H1 (cell line): ENCODE measurements at regions not wholly inside any gene's neighbourhood (a gene's known extent, or its start where the extent isn't known, plus 50 kb on each side); places are given as distances from the start of the nearest gene placed in this dataset.

Experiments used
- ATF3 ChIP-seq: IDR thresholded peaks from 2 replicates; pipeline ENCODE4 v1.6.1; 2011; ENCODE audit warnings: low read depth, mild to moderate bottlenecking, low read length; ENCODE audit not compliant: insufficient read depth
- CTCF ChIP-seq, 3 experiments: IDR thresholded peaks; 1 replicate in 2 of 3; 2 replicates in 1 of 3; pipeline versions ENCODE4 v1.5.1 to v1.6.1; 2011; ENCODE audit warnings: low read length in 3 of 3, mild to moderate bottlenecking in 3 of 3, inconsistent platforms in 2 of 3, low read depth in 1 of 3, moderate library complexity in 1 of 3; ENCODE audit not compliant: insufficient read depth in 1 of 3; ENCODE audit errors: control extremely low read depth in 1 of 3
- EGR1 ChIP-seq: IDR thresholded peaks from 2 replicates; pipeline ENCODE4 v1.6.1; 2011; ENCODE audit warnings: low read depth, low read length, borderline replicate concordance
- POLR2AphosphoS5 ChIP-seq: IDR thresholded peaks from 2 replicates; pipeline ENCODE4 v1.6.1; 2011; ENCODE audit warnings: low read depth, low read length
- SP2 ChIP-seq: IDR thresholded peaks from 2 replicates; pipeline ENCODE4 v1.6.1; 2012; ENCODE audit warnings: mild to moderate bottlenecking, low read length, inconsistent platforms

DNA sequence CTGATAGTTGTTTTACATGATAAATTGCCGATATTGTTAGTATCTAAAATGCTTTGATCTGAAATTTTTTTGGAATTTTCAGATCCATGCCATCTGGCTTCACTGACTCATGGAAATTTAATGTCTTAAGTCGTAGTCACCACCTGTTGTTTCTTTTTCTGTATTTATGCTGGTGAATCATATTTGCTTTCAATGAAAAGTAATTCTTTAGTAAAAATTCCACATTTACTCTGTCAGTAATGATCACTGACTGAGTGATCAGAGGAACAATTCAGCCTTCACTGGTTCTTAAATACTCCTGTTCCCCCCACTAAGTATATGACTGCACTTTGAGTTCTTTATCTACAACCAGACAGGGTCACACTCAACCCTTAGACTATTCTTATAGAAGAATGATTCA, 185.6 kb upstream of the NRIP1 start (continued):
- no peak for TF ChIP-seq ATF3
- TF ChIP-seq CTCF (IDR thresholded peaks at IDR 0.05; ENCODE audit: control extremely low read depth in 1 of 3, insufficient read depth in 1 of 3, low read depth in 1 of 3, low read length in 3 of 3) = no peak
- no peak for TF ChIP-seq POLR2AphosphoS5
- TF ChIP-seq SP2 = no peak
- no peak for TF ChIP-seq EGR1
- TF ChIP-seq, all 59 proteins: peak for 0
